ENCODE measurements at regions not wholly inside any gene's neighbourhood (a gene's known extent, or its start where the extent isn't known, plus 50 kb on each side); places are given as distances from the start of the nearest gene placed in this dataset.

- Histone ChIP-seq H3K4me3 (no peak overlapping the region), H3K9me3 (no peaks in the 10 kb centered on the region), H3K9ac (ENCODE audit: low read depth in 2 of 2, low read length in 2 of 2) (no peak overlapping the region), H3K4me1 (no peaks in the 10 kb centered on the region), H3K27ac (no peak overlapping the region), H3K36me3 (no peaks in the 10 kb centered on the region), H3K27me3 (no peaks in the 10 kb centered on the region)
- DNase-seq: no peak
- TF ChIP-seq CTCF (IDR thresholded peaks at IDR 0.05): no peak
- intact Hi-C loops (cut with DNase I): no loop called here
Measured at GRCh38 chr9:28653216-28653615, 1079.9 kb upstream of the C9orf72 start.

- H3K4me1 ChIP-seq: no peaks in the 10 kb centered on the region
- no peak for DNase-seq
- H3K36me3 ChIP-seq: no peaks in the 10 kb centered on the region
- no peak for TF ChIP-seq CTCF (IDR thresholded peaks at IDR 0.05)
- no peak overlapping the region for H3K9ac ChIP-seq (ENCODE audit: low read depth in 2 of 2, low read length in 2 of 2)
- H3K27ac ChIP-seq: no peak overlapping the region
- H3K9me3 ChIP-seq: no peaks in the 10 kb centered on the region
- no peaks in the 10 kb centered on the region for H3K27me3 ChIP-seq
- no peak overlapping the region for H3K4me3 ChIP-seq
- intact Hi-C loops (cut with DNase I): no loop called here
Measured at GRCh38 chr9:28656727-28657126, 1083.4 kb upstream of the C9orf72 start.

GRCh38 chr9:28661853-28662252 is 1088.6 kb upstream of the C9orf72 start:
- Histone ChIP-seq H3K4me3 (no peak overlapping the region), H3K9ac (ENCODE audit: low read depth in 2 of 2, low read length in 2 of 2) (no peak overlapping the region), H3K9me3 (no peaks in the 10 kb centered on the region), H3K36me3 (no peaks in the 10 kb centered on the region), H3K4me1 (no peaks in the 10 kb centered on the region), H3K27ac (no peak overlapping the region), H3K27me3 (no peaks in the 10 kb centered on the region)
- intact Hi-C loops (cut with DNase I): no loop called here
- TF ChIP-seq CTCF (IDR thresholded peaks at IDR 0.05): no peak
- DNase-seq: no peak

GRCh38 chr9:28662675-28663074 is 1089.4 kb upstream of the C9orf72 start:
- no peaks in the 10 kb centered on the region for H3K27me3 ChIP-seq
- no peaks in the 10 kb centered on the region for H3K36me3 ChIP-seq
- intact Hi-C loops (cut with DNase I): no loop called here
- TF ChIP-seq CTCF (IDR thresholded peaks at IDR 0.05): no peak
- no peak overlapping the region for H3K9ac ChIP-seq (ENCODE audit: low read depth in 2 of 2, low read length in 2 of 2)
- no peak overlapping the region for H3K4me3 ChIP-seq
- H3K27ac ChIP-seq: no peak overlapping the region
- DNase-seq: no peak
- H3K9me3 ChIP-seq: no peaks in the 10 kb centered on the region
- H3K4me1 ChIP-seq: no peaks in the 10 kb centered on the region

GRCh38 chr9:28668158-28668557 is 1094.9 kb upstream of the C9orf72 start:
- Histone ChIP-seq H3K4me1 (no peaks in the 10 kb centered on the region), H3K27me3 (no peaks in the 10 kb centered on the region), H3K9ac (ENCODE audit: low read depth in 2 of 2, low read length in 2 of 2) (no peak overlapping the region), H3K9me3 (no peaks in the 10 kb centered on the region), H3K27ac (no peak overlapping the region), H3K4me3 (no peak overlapping the region), H3K36me3 (no peaks in the 10 kb centered on the region)
- no peak for TF ChIP-seq CTCF (IDR thresholded peaks at IDR 0.05)
- no peak for DNase-seq
- intact Hi-C loops (cut with DNase I): no loop called here

GRCh38 chr9:28671000-28671399 is 1097.7 kb upstream of the C9orf72 start:
- no peaks in the 10 kb centered on the region for H3K4me1 ChIP-seq
- no peak for TF ChIP-seq CTCF (IDR thresholded peaks at IDR 0.05)
- no peaks in the 10 kb centered on the region for H3K36me3 ChIP-seq
- no peak overlapping the region for H3K27ac ChIP-seq
- no peaks in the 10 kb centered on the region for H3K9me3 ChIP-seq
- H3K4me3 ChIP-seq: no peak overlapping the region
- DNase-seq: no peak
- H3K27me3 ChIP-seq: no peaks in the 10 kb centered on the region
- H3K9ac ChIP-seq (ENCODE audit: low read depth in 2 of 2, low read length in 2 of 2): no peak overlapping the region
- intact Hi-C loops (cut with DNase I): no loop called here
